ENCODE measurements at regions not wholly inside any gene's neighbourhood (a gene's known extent, or its start where the extent isn't known, plus 50 kb on each side); places are given as distances from the start of the nearest gene placed in this dataset.

DNA sequence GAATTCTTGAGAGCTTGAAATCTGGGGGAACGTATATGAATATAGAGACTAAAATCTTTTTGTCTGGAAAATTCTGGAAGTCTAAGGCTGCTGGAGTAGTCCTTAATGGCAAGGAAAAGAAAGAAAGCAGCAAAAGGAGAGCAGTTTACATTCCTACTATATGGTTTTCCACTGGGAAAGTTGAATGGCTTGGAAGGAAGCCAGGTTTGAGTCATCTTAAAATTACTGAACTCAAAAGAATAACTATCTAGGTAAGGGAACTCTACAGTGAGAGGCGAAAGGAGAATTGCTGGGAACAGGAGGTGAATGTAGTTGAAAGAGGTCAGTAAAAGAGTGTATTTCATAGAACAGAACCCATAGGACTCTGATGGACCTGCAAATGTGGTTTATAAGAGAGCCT, 258.1 kb upstream of the EDIL3 start:
- TF ChIP-seq, protein P1, sequence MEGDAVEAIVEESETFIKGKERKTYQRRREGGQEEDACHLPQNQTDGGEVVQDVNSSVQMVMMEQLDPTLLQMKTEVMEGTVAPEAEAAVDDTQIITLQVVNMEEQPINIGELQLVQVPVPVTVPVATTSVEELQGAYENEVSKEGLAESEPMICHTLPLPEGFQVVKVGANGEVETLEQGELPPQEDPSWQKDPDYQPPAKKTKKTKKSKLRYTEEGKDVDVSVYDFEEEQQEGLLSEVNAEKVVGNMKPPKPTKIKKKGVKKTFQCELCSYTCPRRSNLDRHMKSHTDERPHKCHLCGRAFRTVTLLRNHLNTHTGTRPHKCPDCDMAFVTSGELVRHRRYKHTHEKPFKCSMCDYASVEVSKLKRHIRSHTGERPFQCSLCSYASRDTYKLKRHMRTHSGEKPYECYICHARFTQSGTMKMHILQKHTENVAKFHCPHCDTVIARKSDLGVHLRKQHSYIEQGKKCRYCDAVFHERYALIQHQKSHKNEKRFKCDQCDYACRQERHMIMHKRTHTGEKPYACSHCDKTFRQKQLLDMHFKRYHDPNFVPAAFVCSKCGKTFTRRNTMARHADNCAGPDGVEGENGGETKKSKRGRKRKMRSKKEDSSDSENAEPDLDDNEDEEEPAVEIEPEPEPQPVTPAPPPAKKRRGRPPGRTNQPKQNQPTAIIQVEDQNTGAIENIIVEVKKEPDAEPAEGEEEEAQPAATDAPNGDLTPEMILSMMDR (IDR thresholded peaks at IDR 0.05; ENCODE audit: low read depth, low read length) = no peak
- no peak for TF ChIP-seq POLR2A (IDR thresholded peaks at IDR 0.05; ENCODE audit: extremely low read depth, insufficient read length)
